Activated T-helper 2 cell treated with anti-CD3 and anti-CD28 coated beads, Interferon-gamma antibody, Interleukin-2, Interleukin-4, amounts not matched to agents 10 μg/mL and 5 μg/mL and 100 μg/mL, durations not matched to agents 14 hours and 24 hours and 36 hours (primary cell): ENCODE measurements at regions not wholly inside any gene's neighbourhood (a gene's known extent, or its start where the extent isn't known, plus 50 kb on each side); places are given as distances from the start of the nearest gene placed in this dataset.
A peak's percentile ranks its signal among the peaks of the same experiment; 100 is the strongest.
"Not testable (repeated sequence)": the region's sequence is repeated elsewhere in the genome, so short reads cannot be mapped to it uniquely, and the experiment has no call there.

Experiments
- DNase-seq: peaks from one replicate; pipeline ENCODE4 v3.0.0; 2021; ENCODE audit warnings: low spot score
- H3K27ac Mint-ChIP-seq: one replicate; pipeline ENCODE4 v1.8.0; 2021; ENCODE audit warnings: mixed read lengths
- H3K27me3 Mint-ChIP-seq: one replicate; pipeline ENCODE4 v1.8.0; 2021; ENCODE audit warnings: low read depth, mixed read lengths
- H3K36me3 Mint-ChIP-seq: one replicate; pipeline ENCODE4 v1.8.0; 2021; ENCODE audit warnings: low read depth, mixed read lengths
- H3K4me1 Mint-ChIP-seq: one replicate; pipeline ENCODE4 v1.8.0; 2021; ENCODE audit warnings: low read depth, mixed read lengths
- H3K4me3 Mint-ChIP-seq: one replicate; pipeline ENCODE4 v1.8.0; 2021; ENCODE audit warnings: low read depth, mild to moderate bottlenecking, moderate library complexity, mixed read lengths
- H3K9me3 Mint-ChIP-seq: one replicate; pipeline ENCODE4 v1.8.0; 2021; ENCODE audit warnings: mixed read lengths
- intact Hi-C: fragments of 100-400 bp; cut with micrococcal nuclease; formaldehyde crosslinking; loops from one replicate; pipeline ENCODE4 v1.15.1; 2023

GRCh38 chr10:9183197-9183880 is 1128.9 kb downstream of the GATA3 start:
- DNase-seq, intact Hi-C loops, H3K4me3 Mint-ChIP-seq, H3K27ac Mint-ChIP-seq, H3K27me3 Mint-ChIP-seq, H3K36me3 Mint-ChIP-seq, H3K4me1 Mint-ChIP-seq, H3K9me3 Mint-ChIP-seq: not testable (repeated sequence)

GRCh38 chr10:9188022-9188810 is 1133.7 kb downstream of the GATA3 start:
- Mint-ChIP-seq H3K27ac (no peak overlapping the region), H3K4me1 (peaks cover 4% of the 10 kb centered on the region), H3K4me3 (no peak overlapping the region), H3K27me3 (peaks cover 2% of the 10 kb centered on the region), H3K9me3 (no peaks in the 10 kb centered on the region), H3K36me3 (no peaks in the 10 kb centered on the region)
- DNase-seq: no peak
- intact Hi-C loops: no loop called here

- peaks cover 2% of the 10 kb centered on the region for H3K27me3 Mint-ChIP-seq
These were observed 1135.0 kb downstream of the GATA3 start for GRCh38 chr10:9189448-9189847.

GRCh38 chr10:9193120-9193519 is 1138.6 kb downstream of the GATA3 start:
- no peaks in the 10 kb centered on the region for H3K9me3 Mint-ChIP-seq
- no peaks in the 10 kb centered on the region for H3K36me3 Mint-ChIP-seq
- H3K27ac Mint-ChIP-seq: no peak overlapping the region
- H3K4me3 Mint-ChIP-seq: no peak overlapping the region
- peaks cover 4% of the 10 kb centered on the region for H3K4me1 Mint-ChIP-seq
- intact Hi-C loops: no loop called here
- DNase-seq: no peak
- H3K27me3 Mint-ChIP-seq: peaks cover 2% of the 10 kb centered on the region

More at GRCh38 chr10:9189448-9189847, 1135.0 kb downstream of the GATA3 start:
- H3K4me3 Mint-ChIP-seq: no peak overlapping the region
- peaks cover 4% of the 10 kb centered on the region for H3K4me1 Mint-ChIP-seq
- no peaks in the 10 kb centered on the region for H3K9me3 Mint-ChIP-seq
- no peak for DNase-seq
- H3K27ac Mint-ChIP-seq: no peak overlapping the region
- intact Hi-C loops: no loop called here
- no peaks in the 10 kb centered on the region for H3K36me3 Mint-ChIP-seq

GRCh38 chr10:9195385-9195784 is 1140.9 kb downstream of the GATA3 start:
- no peak overlapping the region for H3K27ac Mint-ChIP-seq
- H3K4me1 Mint-ChIP-seq: no peaks in the 10 kb centered on the region
- DNase-seq: no peak
- peaks cover 2% of the 10 kb centered on the region for H3K27me3 Mint-ChIP-seq
- intact Hi-C loops: no loop called here
- no peak overlapping the region for H3K4me3 Mint-ChIP-seq
- no peaks in the 10 kb centered on the region for H3K9me3 Mint-ChIP-seq
- no peaks in the 10 kb centered on the region for H3K36me3 Mint-ChIP-seq

- DNase-seq: no peak
- Mint-ChIP-seq H3K27ac (no peak overlapping the region), H3K9me3 (no peaks in the 10 kb centered on the region), H3K27me3 (no peaks in the 10 kb centered on the region), H3K36me3 (no peaks in the 10 kb centered on the region), H3K4me1 (no peaks in the 10 kb centered on the region), H3K4me3 (no peak overlapping the region)
- intact Hi-C loops: no loop called here
These were observed 1144.1 kb downstream of the GATA3 start for GRCh38 chr10:9198611-9199010.

- Mint-ChIP-seq H3K9me3 (no peaks in the 10 kb centered on the region), H3K27ac (no peak overlapping the region)
- intact Hi-C loops: loop anchor here (5.0 kb wide), 5 partner anchors 97 to 1333 kb away; no protein-coding TSS in a partner anchor
These were observed 1151.1 kb downstream of the GATA3 start for GRCh38 chr10:9205558-9205957.

GRCh38 chr10:9209105-9209798 is 1154.8 kb downstream of the GATA3 start:
- no peaks in the 10 kb centered on the region for H3K9me3 Mint-ChIP-seq
- peak; percentile 60 for DNase-seq
- peak overlapping the region; percentile 61 for H3K27ac Mint-ChIP-seq
- H3K27me3 Mint-ChIP-seq: no peaks in the 10 kb centered on the region
- H3K4me1 Mint-ChIP-seq: peaks cover 16% of the 10 kb centered on the region
- no peaks in the 10 kb centered on the region for H3K36me3 Mint-ChIP-seq
- H3K4me3 Mint-ChIP-seq: no peak overlapping the region
- intact Hi-C loops: loop anchor here (1.0 to 5.0 kb wide), 6 partner anchors 93 to 1337 kb away; no protein-coding TSS in a partner anchor

More at GRCh38 chr10:9205558-9205957, 1151.1 kb downstream of the GATA3 start:
- no peaks in the 10 kb centered on the region for H3K36me3 Mint-ChIP-seq
- no peak for DNase-seq
- H3K4me1 Mint-ChIP-seq: peaks cover 16% of the 10 kb centered on the region
- H3K27me3 Mint-ChIP-seq: no peaks in the 10 kb centered on the region
- H3K4me3 Mint-ChIP-seq: no peak overlapping the region

- no peak overlapping the region for H3K4me3 Mint-ChIP-seq
- peaks cover 19% of the 10 kb centered on the region for H3K4me1 Mint-ChIP-seq
- DNase-seq: no peak
- H3K36me3 Mint-ChIP-seq: no peaks in the 10 kb centered on the region
- H3K27me3 Mint-ChIP-seq: no peaks in the 10 kb centered on the region
- H3K9me3 Mint-ChIP-seq: no peaks in the 10 kb centered on the region
- no peak overlapping the region for H3K27ac Mint-ChIP-seq
- intact Hi-C loops: no loop called here
These were observed 1156.7 kb downstream of the GATA3 start for GRCh38 chr10:9211228-9211627.

GRCh38 chr10:9214618-9215017 is 1160.1 kb downstream of the GATA3 start:
- intact Hi-C loops: no loop called here
- Mint-ChIP-seq H3K9me3 (no peaks in the 10 kb centered on the region), H3K27me3 (peaks cover 3% of the 10 kb centered on the region), H3K4me3 (no peak overlapping the region), H3K4me1 (peaks cover 5% of the 10 kb centered on the region), H3K36me3 (no peaks in the 10 kb centered on the region), H3K27ac (no peak overlapping the region)
- DNase-seq: no peak

GRCh38 chr10:9215121-9215520 is 1160.6 kb downstream of the GATA3 start:
- Mint-ChIP-seq H3K27ac (no peak overlapping the region), H3K4me3 (no peak overlapping the region), H3K27me3 (peaks cover 3% of the 10 kb centered on the region), H3K36me3 (no peaks in the 10 kb centered on the region), H3K4me1 (peaks cover 4% of the 10 kb centered on the region), H3K9me3 (no peaks in the 10 kb centered on the region)
- DNase-seq: no peak
- intact Hi-C loops: no loop called here

GRCh38 chr10:9219860-9220259 is 1165.4 kb downstream of the GATA3 start:
- peaks cover 3% of the 10 kb centered on the region for H3K27me3 Mint-ChIP-seq
- H3K36me3 Mint-ChIP-seq: no peaks in the 10 kb centered on the region
- H3K4me1 Mint-ChIP-seq: peaks cover 3% of the 10 kb centered on the region
- H3K27ac Mint-ChIP-seq: no peak overlapping the region
- no peak for DNase-seq
- intact Hi-C loops: no loop called here
- H3K4me3 Mint-ChIP-seq: no peak overlapping the region
- no peaks in the 10 kb centered on the region for H3K9me3 Mint-ChIP-seq

GRCh38 chr10:9222917-9223316 is 1168.4 kb downstream of the GATA3 start:
- intact Hi-C loops: no loop called here
- peaks cover 2% of the 10 kb centered on the region for H3K4me1 Mint-ChIP-seq

More at GRCh38 chr10:9222917-9223316, 1168.4 kb downstream of the GATA3 start:
- Mint-ChIP-seq H3K27me3 (peaks cover 9% of the 10 kb centered on the region), H3K9me3 (no peaks in the 10 kb centered on the region), H3K36me3 (no peaks in the 10 kb centered on the region), H3K4me3 (no peak overlapping the region), H3K27ac (no peak overlapping the region)
- no peak for DNase-seq
